Gastroesophageal sphincter (tissue), 3 donors: ENCODE measurements at regions not wholly inside any gene's neighbourhood (a gene's known extent, or its start where the extent isn't known, plus 50 kb on each side); places are given as distances from the start of the nearest gene placed in this dataset.

Experiments used
- POLR2AphosphoS5 ChIP-seq: sonication (generic); formaldehyde crosslinking; IDR thresholded peaks from one replicate; pipeline ENCODE4 v1.6.1; 2017; ENCODE audit warnings: antibody characterized with exemption
- TF ChIP-seq, protein P1 (sequence below), 4 experiments: fragments of 200-600 bp in 2 of 4; fragments of 450-650 bp in 2 of 4; sonication (generic) in 1 of 4; IDR thresholded peaks; one replicate each; pipeline ENCODE4 v1.5.1; 2017 to 2019; ENCODE audit warnings: antibody characterized with exemption in 4 of 4, mild to moderate bottlenecking in 2 of 4, moderate library complexity in 2 of 4

DNA sequence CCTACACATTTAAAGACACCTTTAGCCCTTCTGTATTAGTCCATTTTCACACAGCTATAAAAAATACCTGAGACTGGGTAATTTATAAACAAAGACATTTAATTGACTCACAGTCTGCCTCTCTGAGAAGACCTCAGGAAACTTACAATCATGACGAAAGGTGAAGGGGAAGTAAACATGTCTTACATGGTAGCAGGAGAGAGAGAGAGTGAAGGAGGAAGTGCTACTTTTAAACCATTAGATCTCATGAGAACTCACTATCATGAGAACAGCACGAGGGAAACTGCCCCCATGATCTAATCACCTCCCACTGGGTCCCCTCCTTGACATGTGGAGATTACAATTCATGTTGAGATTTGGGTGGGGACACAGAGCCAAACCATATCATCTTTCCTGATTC, 946.6 kb downstream of the SLC4A3 start:
- TF ChIP-seq, protein P1, sequence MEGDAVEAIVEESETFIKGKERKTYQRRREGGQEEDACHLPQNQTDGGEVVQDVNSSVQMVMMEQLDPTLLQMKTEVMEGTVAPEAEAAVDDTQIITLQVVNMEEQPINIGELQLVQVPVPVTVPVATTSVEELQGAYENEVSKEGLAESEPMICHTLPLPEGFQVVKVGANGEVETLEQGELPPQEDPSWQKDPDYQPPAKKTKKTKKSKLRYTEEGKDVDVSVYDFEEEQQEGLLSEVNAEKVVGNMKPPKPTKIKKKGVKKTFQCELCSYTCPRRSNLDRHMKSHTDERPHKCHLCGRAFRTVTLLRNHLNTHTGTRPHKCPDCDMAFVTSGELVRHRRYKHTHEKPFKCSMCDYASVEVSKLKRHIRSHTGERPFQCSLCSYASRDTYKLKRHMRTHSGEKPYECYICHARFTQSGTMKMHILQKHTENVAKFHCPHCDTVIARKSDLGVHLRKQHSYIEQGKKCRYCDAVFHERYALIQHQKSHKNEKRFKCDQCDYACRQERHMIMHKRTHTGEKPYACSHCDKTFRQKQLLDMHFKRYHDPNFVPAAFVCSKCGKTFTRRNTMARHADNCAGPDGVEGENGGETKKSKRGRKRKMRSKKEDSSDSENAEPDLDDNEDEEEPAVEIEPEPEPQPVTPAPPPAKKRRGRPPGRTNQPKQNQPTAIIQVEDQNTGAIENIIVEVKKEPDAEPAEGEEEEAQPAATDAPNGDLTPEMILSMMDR (IDR thresholded peaks at IDR 0.05): no peak
- no peak for TF ChIP-seq POLR2AphosphoS5
